Activated CD4-positive, CD25-positive, alpha-beta regulatory T cell treated with anti-CD3 and anti-CD28 coated beads, Interleukin-2, amount 50 U/mL, for 24 hours (primary cell): ENCODE measurements at regions not wholly inside any gene's neighbourhood (a gene's known extent, or its start where the extent isn't known, plus 50 kb on each side); places are given as distances from the start of the nearest gene placed in this dataset.
A peak's percentile ranks its signal among the peaks of the same experiment; 100 is the strongest.

ENCODE experiments used
- ATAC-seq, 2 donors: fragments of 150-1000 bp; cut with Tn5 transposase; one replicate each; pipeline ENCODE4 v1.10.0; 2021; ENCODE audit warnings: mild to moderate bottlenecking in 1 of 2, moderate library complexity in 1 of 2

- no peak for ATAC-seq
Observed at GRCh38 chr1:25034736-25035522, 104.9 kb upstream of the RUNX3 start.

GRCh38 chr1:25033828-25034705 lies 104.0 kb upstream of the RUNX3 start:
- ATAC-seq: no peak

- no peak for ATAC-seq
Observed at GRCh38 chr1:25033030-25033827, 103.2 kb upstream of the RUNX3 start.

GRCh38 chr1:25031966-25032667 lies 102.0 kb upstream of the RUNX3 start:
- ATAC-seq: peak; percentile 58 to 65

- ATAC-seq: peak; percentile 49 to 52
Observed at GRCh38 chr1:25031601-25031965, 101.5 kb upstream of the RUNX3 start.

- peak; percentile 88 to 90 for ATAC-seq
Observed at GRCh38 chr1:25030674-25031589, 100.9 kb upstream of the RUNX3 start.

- ATAC-seq: no peak
Observed at GRCh38 chr1:25030012-25030411, 99.9 kb upstream of the RUNX3 start.

GRCh38 chr1:25028907-25029599 lies 99.0 kb upstream of the RUNX3 start:
- ATAC-seq: no peak

- ATAC-seq: no peak
Observed at GRCh38 chr1:25028587-25028906, 98.5 kb upstream of the RUNX3 start.

- ATAC-seq: no peak
Observed at GRCh38 chr1:25027822-25028586, 97.9 kb upstream of the RUNX3 start.

GRCh38 chr1:25026730-25027450 lies 96.8 kb upstream of the RUNX3 start:
- no peak for ATAC-seq

- ATAC-seq: no peak
Observed at GRCh38 chr1:25026304-25026703, 96.2 kb upstream of the RUNX3 start.

- no peak for ATAC-seq
Observed at GRCh38 chr1:25024615-25025350, 94.7 kb upstream of the RUNX3 start.

- no peak for ATAC-seq
Observed at GRCh38 chr1:25023826-25024225, 93.8 kb upstream of the RUNX3 start.

- ATAC-seq: no peak
Observed at GRCh38 chr1:25023190-25023578, 93.1 kb upstream of the RUNX3 start.

GRCh38 chr1:25022361-25023189 lies 92.5 kb upstream of the RUNX3 start:
- ATAC-seq: peak; percentile 81 to 88

GRCh38 chr1:25021591-25022215 lies 91.6 kb upstream of the RUNX3 start:
- ATAC-seq: no peak
